ENCODE measurements at regions not wholly inside any gene's neighbourhood (a gene's known extent, or its start where the extent isn't known, plus 50 kb on each side); places are given as distances from the start of the nearest gene placed in this dataset.
"Not testable (repeated sequence)": the region's sequence is repeated elsewhere in the genome, so short reads cannot be mapped to it uniquely, and the experiment has no call there.

DNA sequence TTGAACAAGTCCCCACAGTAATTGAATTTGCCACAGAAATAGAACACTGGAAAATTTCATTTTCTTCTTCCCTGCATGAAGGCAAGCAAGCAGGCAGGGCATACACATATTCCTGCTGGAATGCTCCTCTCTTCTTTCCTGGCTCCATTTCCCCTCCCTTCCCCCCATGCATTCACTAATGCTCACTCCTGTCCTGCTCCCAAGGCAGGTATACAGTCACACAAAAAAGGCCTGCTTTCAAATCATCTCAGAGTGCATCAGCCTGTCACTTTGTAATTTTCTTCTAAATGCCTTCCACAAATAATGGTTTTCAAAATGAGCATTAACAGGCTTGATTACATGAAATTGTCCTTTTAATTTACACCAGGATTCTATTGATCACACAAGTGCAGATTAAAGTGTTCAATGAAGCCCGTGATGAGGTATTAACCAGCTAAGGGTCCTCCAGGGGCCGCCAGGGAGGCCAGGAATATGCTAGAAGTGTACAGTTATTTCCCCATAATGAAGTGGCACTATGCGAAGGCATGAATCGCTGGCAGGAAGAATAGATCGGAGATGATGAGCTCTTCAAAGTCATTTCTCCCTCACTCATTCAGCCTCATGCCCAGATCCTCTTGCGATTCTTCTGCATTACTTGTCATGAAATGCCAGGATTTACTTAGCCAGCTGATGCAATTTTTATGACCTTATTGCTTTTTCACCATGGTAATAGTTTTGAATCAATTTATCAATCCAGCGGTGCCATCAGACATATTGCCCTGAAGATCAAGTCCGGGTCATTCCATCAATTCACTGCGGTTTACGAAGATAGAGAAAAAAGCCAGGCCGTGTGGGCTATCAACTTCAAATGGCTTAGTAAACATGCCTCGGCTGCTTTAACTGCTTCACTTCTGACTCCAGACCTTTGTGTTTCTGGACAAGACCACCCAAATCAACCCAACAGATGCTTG lies 243.5 kb downstream of the GPAT3 start:
- no peak for DNase-seq

DNA sequence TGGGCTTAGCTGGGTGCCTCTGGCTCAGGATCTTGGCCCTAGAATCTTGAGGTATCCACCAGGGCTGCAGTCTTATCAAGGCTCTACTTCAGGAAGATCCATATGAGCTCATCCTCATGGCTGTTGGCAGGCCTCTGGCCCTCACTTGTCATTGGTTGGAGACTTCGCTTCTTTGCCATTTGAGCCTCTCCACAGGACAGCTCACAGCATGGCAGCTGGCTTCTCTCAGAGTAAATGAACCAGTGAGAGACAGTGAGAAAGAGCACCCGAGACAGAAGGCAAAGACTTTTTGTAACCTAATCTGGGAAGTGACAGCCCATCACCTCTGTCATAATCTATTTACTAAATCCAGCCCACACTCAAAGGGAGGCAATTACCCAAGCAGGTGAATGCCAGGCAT lies 236.8 kb downstream of the GPAT3 start:
- no peak for DNase-seq

DNA sequence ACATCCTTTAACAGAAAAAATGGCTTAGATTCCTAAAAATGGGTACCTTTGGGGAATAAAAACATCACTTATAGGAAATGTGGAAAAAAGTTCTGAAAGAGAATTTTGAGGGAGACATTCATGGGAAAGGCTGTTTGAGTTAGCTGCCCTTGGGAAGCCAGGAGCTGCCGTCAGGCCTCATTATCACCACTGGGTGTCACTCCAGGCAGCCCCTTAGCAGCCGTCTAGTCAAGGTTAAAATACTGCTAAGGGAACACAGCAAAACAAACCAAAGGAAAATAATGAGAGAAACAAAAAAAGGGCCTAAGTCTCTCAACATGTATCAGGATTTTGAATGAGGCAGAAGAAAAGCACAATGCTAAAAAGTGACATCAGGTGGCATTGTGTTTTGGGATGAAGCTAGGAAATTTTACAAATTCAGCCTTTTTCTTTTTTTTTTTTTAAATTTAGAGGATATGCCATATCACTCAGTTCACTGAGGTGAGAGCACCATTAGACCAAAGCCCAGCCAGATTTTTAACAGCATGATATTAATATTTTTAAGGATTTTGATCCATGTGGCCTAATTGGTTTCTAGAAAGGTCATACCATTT lies 235.3 kb downstream of the GPAT3 start:
- DNase-seq, result no peak

DNA sequence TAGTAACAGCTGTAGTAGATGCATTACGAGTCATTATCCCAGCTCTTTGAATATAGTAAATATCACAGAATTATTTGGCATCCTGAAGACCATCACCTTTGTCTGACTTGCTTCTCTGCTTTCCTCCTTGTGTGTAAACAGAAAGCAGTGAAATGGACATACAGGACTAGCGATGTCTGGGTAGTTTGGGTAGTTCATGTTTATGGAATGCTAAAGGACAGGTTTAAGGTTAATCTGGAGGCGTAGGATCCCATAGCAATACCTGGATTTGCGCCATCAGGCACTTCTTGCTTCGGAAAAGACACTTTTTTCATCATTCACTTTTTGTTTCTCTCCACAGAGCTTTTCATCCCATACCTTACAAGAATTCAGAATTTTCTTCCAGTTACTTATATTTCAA lies 232.2 kb downstream of the GPAT3 start:
- DNase-seq, result no peak

DNA sequence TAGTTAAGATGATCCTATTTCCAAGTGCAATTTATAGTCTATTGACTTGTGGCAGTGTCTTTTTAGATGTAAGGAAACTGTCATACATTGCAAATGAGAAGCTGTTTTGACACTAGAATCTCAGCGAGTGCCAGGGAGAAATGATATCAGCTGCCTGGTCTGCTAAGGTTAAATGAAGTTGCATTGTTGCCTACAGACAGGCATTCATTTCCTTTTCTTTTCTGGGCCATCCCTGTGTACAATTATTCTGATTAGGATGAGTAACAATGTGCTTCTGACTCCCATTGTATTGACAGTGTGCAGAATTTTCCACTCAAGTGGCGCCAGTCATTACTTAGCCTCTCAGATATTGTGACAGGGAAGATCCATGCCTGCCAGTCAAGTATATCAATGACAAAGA lies 231.2 kb downstream of the GPAT3 start:
- no peak for DNase-seq

DNA sequence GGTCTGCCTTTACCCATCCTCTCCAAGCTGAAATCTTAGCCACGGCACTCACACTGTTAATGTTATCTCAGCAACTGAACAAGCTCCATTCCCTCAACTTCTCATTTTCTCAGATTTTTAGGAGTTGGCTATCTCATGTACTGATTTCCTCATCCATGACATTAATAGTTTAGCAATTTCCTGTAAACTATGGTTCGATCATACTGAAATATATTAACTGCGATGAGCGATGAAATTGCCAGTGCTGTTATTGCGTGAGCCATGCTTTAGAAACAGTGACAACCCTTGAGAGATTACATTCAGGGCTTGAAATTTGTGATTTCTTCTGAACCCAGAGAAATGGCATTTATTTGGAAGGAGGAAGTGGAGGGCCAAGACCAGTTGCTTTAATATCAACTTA lies 223.7 kb downstream of the GPAT3 start:
- no peak for DNase-seq

DNA sequence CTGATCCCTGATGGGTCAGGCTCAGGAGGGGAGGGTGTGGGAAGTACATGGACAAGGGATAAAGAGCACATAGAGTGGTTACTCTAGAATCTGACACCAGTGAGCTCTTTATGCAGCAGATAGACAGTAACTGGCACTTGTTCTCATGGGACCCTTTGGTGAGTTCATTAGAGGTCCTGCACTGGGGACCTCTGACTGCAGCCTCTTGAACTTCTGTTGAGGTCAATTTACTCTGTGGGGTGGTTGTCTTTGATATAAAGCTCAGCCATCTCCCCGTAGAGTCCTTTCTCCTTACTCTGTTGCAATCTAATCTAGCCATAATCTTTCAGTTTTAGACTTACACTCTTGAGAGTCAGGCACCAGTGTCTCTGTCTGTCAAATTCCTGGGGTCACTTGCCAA lies 222.4 kb downstream of the GPAT3 start:
- no peak for DNase-seq

DNA sequence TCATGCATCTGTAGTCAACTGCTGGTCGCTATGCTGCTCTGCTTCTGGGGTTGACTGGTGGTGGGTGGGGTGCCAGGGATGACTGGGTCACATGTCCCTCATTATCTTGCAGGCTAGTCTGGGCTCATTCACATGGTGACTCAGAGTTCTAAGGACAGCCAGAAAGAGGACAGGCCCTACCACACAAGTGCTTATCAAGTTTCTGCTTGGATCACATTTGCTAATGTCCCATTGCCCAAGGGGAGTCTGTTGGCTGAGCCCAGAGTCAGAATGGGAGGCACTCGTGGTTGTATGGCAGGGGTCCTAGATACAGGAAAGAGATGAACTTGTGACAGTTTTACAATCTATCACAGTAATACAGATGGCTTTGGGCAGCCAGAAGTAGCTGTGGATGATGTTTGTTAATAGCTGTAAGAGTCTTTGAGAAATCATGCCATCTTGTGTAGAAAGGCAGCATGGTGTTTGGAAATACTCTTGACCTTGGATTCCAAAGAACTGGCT lies 221.3 kb downstream of the GPAT3 start:
- no peak for DNase-seq

DNA sequence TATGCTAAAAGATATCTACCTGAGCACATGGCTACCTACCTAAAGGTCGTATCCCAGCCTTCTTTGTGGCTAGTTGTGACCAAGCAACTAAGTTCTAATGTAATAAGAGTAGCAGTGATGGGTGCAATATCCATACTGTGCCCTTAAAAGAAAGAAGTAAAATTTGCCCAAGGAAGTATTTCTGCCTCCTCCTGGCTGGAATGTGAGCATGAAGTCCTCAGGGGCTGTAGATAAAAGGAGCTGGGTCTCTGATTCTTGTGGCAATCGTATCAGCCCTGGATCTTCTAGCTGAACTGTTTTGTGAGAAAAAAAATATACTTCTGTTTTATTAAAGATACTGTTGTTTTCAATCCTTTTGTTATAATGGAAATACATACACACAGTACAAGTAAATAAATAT lies 217.4 kb downstream of the GPAT3 start:
- no peak for DNase-seq

DNA sequence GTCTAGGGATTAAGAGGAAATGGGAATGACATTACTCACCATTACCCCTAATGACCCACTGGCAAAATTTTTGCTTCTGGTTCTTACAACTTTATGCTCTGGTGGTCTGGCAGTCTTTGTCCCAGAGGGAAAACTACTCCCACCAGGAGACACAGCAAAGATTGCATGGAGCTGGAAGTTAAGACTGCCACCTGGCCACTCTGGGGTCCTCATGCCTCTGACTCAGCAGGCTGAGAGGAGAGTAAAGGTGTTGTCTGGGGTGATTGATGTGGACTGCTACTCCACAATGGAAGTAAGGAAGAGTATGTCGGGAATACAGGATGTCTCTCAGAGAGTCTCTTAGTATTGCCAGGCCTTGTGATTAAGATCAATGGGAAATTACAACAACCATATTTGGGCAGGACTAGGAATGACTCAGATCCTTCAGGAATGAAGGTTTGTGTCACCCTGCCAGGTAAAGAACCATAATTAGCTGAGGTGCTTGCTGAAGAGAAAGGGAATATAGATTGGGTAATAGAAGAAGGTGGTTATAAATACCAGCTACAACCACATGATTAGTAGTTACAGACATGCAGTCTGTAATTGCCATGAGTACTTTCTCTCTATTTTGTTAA lies 215.5 kb downstream of the GPAT3 start:
- no peak for DNase-seq

DNA sequence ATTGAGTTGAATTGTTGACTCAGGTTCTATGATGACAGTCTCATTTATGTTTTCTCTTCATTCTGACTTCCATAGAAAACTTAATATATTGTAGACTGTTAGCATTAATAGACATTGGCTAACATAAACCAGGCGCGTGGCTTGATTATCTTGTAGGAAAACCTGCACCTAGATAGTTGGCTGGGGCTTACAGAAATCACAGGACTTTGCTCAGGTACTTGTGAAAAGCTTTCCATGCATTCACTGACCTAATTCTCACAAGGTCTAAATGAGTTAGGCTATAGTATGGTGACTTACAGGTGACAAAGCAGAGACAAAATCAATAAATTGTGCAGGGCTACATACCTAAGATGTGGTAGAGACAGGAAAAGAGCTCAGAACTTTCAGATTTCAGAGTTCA lies 212.8 kb downstream of the GPAT3 start:
- DNase-seq, result no peak

DNA sequence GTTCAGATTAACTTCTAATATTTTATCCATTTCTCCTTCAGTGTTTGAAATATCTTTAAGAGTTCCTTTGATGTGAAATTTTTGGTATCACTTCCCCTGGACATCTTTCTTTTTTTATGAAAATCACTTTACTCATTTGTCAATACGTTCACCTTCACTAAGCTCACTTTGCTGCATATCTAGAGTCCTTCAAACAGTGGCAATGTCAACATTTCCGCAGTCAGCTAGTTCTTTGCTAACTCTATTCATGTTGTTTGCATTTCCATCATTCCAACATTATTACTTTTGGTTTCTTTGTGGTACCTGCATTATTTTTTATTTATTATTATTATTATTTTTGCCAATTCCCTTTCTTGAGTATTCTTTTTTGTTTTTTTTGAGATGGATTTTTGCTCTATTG lies 203.0 kb downstream of the GPAT3 start:
- no peak for DNase-seq

DNA sequence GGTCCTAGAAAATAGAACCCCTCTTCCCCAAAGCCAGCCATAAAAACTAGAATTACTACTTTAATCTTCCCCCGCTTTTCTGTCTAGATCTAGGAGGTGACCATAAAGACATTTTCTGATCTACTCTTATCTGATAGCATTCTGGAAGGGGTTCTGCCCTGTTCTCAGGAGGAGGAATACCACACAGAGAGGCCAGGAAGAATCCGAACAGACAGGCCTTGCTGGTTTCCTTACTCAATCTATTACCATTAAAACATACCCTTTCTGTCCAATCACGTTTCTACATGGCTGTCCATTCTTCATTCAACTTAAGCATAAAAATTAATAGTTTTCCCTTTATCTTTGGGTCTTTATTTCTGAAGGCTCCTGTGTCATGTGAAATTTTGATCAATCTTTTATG lies 198.7 kb downstream of the GPAT3 start:
- DNase-seq, result no peak

DNA sequence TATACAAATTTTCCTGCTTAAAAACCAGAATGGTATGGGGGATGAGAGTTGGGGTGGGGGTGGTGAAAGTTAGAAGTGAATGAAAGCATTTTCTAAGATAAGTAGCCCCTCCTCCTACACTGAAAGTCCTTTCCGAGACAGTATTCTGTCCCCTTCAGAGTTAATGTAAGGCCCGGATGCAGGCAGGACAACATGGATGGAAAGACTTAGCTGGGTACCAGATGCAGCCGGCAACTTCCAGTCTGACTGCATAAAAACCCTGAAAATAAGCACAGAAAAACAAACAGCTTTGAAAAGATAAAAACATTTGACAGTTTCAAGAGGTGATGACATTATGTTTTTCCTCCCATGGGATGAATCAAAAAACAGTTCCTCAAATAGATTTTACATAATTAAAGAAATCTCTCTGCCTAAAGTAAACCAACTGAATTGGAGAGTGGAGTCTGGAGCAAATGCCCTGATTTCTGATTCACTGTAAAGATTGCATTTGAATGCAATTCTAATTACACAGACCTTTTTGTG lies 196.3 kb downstream of the GPAT3 start:
- DNase-seq, result no peak

DNA sequence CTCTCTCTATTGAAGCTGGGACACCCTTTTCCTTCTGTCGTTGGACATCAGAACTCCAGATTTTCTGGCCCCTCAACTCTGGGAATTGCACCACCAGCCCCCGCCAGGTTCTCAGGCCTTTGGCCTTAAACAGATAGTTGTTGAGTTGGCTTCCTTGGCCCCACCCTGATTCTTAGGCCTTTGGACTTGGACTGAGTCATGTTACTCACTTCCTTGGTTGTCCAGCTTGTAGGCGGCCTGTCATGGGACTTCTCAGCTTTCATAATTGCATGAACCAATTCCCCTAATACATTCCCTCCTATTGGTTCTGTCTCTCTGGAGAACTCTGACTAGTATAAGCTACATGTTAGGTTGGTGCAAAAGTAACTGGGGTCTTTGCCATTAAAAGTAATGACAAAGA lies 195.7 kb downstream of the GPAT3 start:
- DNase-seq, result no peak

DNA sequence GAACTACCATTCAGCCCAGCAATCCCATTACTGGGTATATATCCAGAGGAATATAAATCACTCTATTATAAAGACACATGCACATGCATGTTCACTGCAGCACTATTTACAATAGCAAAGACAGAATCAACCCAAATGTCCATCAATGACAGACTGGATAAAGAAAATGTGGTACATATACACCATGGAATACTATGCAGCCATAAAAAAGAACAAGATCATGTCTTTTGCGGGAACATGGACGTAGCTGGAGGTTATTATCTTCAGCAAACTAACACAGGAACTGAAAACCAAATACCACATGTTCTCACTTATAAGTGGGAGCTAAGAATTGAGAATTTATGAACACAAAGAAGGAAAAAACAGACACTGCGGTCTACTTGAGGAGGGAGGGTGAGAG lies 195.1 kb downstream of the GPAT3 start:
- not testable (repeated sequence) for DNase-seq

DNA sequence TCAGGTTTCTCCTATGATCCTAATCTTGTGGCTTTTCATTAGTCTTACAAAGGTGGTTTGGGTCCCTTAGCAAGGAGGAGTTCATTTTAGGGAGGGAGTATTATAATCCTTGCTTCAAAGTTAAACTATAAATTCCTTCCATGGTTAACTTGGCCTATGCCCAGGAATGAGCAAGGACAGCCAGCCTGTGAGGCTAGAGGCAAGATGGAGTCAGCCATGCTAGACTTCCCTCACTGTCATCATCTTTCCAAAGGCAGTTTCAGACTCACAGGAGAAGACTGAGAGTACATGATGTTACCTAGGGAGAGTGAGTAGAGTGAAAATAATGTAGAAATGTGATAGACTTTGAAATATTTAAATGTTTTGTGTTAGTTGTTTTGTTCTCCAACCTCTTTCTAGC lies 192.3 kb downstream of the GPAT3 start:
- DNase-seq, result no peak

DNA sequence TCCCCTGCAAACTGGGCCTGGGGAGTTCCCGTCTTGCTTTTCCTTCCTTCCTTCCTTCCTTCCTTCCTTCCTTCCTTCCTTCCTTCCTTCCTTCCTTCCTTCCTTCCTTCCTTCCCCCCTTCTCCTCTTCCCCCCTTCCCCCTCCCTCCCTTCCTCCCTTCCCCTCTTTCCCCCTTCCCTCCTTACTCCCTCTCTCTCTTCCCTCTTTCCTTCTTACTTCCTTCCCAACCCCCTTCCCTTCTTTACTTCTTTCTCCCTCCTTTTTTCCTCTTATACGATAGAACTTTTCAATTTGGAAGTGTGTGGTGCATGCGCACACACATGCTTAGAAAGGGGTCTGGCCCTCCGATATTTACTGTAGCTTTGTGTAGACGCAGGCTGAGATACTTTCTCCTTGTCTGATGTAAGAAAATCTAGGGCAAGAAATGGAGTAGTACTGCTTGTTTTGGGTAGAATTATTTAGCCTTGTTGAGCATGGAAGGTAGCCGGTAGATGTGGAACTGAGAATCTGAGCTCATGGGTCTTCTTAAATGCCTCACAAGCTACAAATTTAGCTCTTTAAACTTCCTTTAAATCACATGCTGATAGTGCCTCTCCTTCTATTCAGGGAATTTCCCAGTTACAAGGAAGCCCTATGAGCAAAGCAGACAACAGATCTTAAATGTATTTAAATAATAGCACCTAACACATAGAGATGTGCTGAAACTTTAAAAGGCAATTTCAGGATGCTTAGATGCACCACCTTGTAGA lies 189.6 kb downstream of the GPAT3 start:
- DNase-seq, result no peak

DNA sequence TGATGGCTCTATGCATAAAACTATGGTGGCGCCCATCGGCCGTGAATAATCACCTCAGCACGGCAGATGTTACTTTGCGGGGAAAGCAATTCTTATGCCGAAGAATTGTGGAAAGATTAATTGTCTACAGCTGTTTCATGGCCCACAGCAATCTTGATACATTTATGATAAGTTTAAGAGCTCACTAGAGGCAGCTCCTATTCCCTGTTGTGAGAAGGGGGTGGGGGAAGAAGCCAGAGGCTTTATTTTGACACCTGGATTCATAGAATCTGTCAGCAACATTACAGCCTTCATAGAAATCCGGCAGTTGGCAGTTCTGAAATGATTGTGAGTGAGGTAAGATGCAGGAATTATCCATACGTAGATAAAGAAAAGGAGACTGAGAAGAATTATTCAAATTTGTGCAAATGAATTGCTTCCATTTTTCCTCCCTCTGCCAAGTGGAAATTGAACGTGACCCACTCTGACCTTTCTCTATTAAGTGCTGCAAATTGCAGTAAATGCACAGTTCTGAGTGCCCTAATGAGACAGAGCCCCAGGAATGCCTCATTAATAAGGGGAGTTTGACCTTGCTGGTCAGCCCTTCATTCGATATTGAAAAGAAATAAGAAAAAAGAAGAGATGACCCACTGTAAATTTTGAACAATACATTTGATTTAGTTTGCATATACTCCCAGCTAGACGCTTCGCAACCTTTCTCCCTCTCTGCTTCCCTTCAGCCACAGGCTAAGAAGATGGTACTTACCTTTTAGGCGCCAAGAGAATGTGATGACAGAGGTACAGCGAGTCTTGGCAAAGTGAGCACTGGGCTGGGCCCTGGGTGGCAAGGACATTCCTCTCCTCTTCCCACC lies 188.8 kb downstream of the GPAT3 start:
- DNase-seq, result no peak

DNA sequence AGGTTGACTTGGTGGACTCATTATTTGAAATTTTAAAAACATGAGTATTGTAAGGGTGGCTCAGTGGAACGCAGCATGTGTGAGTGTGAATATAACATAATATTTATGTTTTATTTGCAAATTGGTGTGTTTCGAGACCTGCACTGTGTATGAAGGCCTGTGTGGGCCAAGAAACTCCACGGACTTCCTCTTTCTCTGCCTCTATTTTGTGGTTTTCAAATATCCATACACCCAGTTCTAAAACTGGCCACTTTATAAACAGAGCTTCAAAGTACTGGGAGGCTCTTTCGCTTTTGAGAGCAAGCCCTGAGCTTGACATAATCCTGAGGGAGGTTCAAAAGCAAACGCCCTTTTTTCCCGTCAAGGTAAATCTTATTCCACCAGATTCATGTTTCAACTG lies 187.7 kb downstream of the GPAT3 start:
- no peak for DNase-seq

DNA sequence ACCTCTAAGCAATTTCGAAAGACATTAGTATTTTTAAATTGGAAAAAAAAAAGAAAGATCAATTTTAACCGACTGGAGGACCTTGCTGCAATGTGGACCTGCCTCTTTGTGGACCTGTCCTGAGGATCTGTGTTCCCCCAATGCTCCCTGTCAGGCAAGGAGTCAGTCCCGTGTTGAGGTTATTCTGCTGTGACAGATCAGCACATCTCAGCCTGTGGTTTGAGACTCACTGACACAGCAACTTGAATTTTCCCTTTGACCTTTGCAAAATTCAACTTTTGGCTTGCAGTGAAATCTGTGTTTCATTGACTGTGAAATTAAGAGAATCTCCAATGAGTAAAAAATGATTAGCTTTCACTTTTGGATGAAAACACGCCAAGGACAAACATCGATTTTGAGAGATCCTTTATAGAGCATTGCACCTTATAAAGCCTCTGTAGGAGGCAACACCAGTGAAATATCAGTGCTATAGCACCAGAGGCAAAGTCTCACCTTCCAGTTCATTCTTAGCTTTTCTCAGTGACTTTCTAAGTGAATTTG lies 186.9 kb downstream of the GPAT3 start:
- DNase-seq, result no peak

Data from skin of body (tissue), 1 donor.